Sigmoid colon (tissue), 6 donors: ENCODE measurements at regions not wholly inside any gene's neighbourhood (a gene's known extent, or its start where the extent isn't known, plus 50 kb on each side); places are given as distances from the start of the nearest gene placed in this dataset.

Experiments
- DNase-seq: peaks from one replicate; pipeline ENCODE4 v3.0.0-alpha.2; 2019
- H3K27ac ChIP-seq, 4 donors: fragments of 200-600 bp; sonication (generic); one replicate each; pipeline ENCODE4 v1.5.1; 2016 to 2019; ENCODE audit warnings: mild to moderate bottlenecking in 1 of 4
- H3K27me3 ChIP-seq, 3 donors: fragments of 200-600 bp; sonication (generic); one replicate each; pipeline ENCODE4 v1.5.1; 2019; ENCODE audit warnings: mild to moderate bottlenecking in 1 of 3
- H3K36me3 ChIP-seq, 4 donors: fragments of 200-600 bp; sonication (generic); one replicate each; pipeline ENCODE4 v1.5.1; 2016 to 2019
- H3K4me1 ChIP-seq, 4 donors: fragments of 200-600 bp; sonication (generic); one replicate each; pipeline ENCODE4 v1.5.1; 2017 to 2019
- H3K4me3 ChIP-seq, 4 donors: fragments of 200-600 bp; sonication (generic); one replicate each; pipeline ENCODE4 v1.5.1; 2017 to 2019; ENCODE audit warnings: mild to moderate bottlenecking in 2 of 4, moderate library complexity in 1 of 4
- H3K9me3 ChIP-seq, 4 donors: fragments of 200-600 bp in 3 of 4; sonication (generic) in 3 of 4; one replicate each; pipeline versions ENCODE4 v1.5.1 to v1.6.1; 2013 to 2019
- CTCF ChIP-seq, 4 experiments: fragments of 450-650 bp in 3 of 4; fragments of 200-600 bp in 1 of 4; IDR thresholded peaks; one replicate each; pipeline ENCODE4 v1.5.1; 2016 to 2019; ENCODE audit warnings: antibody characterized with exemption in 4 of 4, mild to moderate bottlenecking in 3 of 4, moderate library complexity in 2 of 4
- EP300 ChIP-seq, 4 donors: sonication (generic); formaldehyde crosslinking; IDR thresholded peaks; one replicate each; pipeline ENCODE4 v1.6.1; 2017; ENCODE audit warnings: antibody characterized with exemption in 4 of 4
- POLR2A ChIP-seq, 2 donors: fragments of 450-650 bp; IDR thresholded peaks; one replicate each; pipeline ENCODE4 v1.6.1; 2016; ENCODE audit warnings: antibody characterized with exemption in 2 of 2, mild to moderate bottlenecking in 2 of 2, moderate library complexity in 2 of 2
- POLR2AphosphoS5 ChIP-seq, 4 donors: sonication (generic); formaldehyde crosslinking; IDR thresholded peaks; one replicate each; pipeline ENCODE4 v1.6.1; 2017; ENCODE audit warnings: antibody characterized with exemption in 4 of 4
- WGBS, 2 donors: extraction: QIAGEN DNeasy Blood & Tissue Kit; methylation state at CpG; one replicate each; pipeline ENCODE4 v1.1.7; 2013; 5-methylcytosine and 5-hydroxymethylcytosine counted together
- intact Hi-C: fragments of 100-400 bp; cut with DNase I; formaldehyde crosslinking; loops from one replicate; pipeline ENCODE4 v1.15.1; 2023
- donor health status: healthy with polysubstance abuse.
- donor health status: healthy.

GRCh38 chr2:74067221-74067747 is 80.4 kb downstream of the BOLA3 start:
- Histone ChIP-seq H3K9me3 (no peaks in the 10 kb centered on the region), H3K4me3 (no peak overlapping the region), H3K27me3 (no peaks in the 10 kb centered on the region), H3K27ac (no peak overlapping the region), H3K36me3 (no peaks in the 10 kb centered on the region), H3K4me1 (peaks cover 0 to 11% (median 5%) of the 10 kb centered on the region in 4 donors)
- DNase-seq: no peak
- TF ChIP-seq EP300 (IDR thresholded peaks at IDR 0.05): no peak
- 92 to 95% methylated on average over 4 of the region's 4 CpGs for WGBS, 2 donors
- intact Hi-C loops: no loop called here

GRCh38 chr2:74070991-74071390 is 76.7 kb downstream of the BOLA3 start:
- no peak overlapping the region for H3K4me3 ChIP-seq
- no peak for TF ChIP-seq POLR2A (IDR thresholded peaks at IDR 0.05)
- TF ChIP-seq POLR2AphosphoS5 (IDR thresholded peaks at IDR 0.05): no peak
- H3K36me3 ChIP-seq: no peaks in the 10 kb centered on the region
- no peaks in the 10 kb centered on the region for H3K9me3 ChIP-seq
- intact Hi-C loops: no loop called here
- H3K4me1 ChIP-seq: peaks cover 0 to 11% (median 5%) of the 10 kb centered on the region in 4 donors
- DNase-seq: no peak
- WGBS, 2 donors: 90 to 95% methylated on average over 2 of the region's 2 CpGs
- H3K27me3 ChIP-seq: no peaks in the 10 kb centered on the region
- no peak overlapping the region for H3K27ac ChIP-seq

GRCh38 chr2:74071426-74071825 is 76.3 kb downstream of the BOLA3 start:
- 90% methylated on average over 4 of the region's 4 CpGs for WGBS, 2 donors
- H3K4me3 ChIP-seq: no peak overlapping the region
- TF ChIP-seq EP300 (IDR thresholded peaks at IDR 0.05): no peak
- no peak for TF ChIP-seq POLR2AphosphoS5 (IDR thresholded peaks at IDR 0.05)
- TF ChIP-seq POLR2A (IDR thresholded peaks at IDR 0.05): no peak
- TF ChIP-seq CTCF (IDR thresholded peaks at IDR 0.05): no peak

GRCh38 chr2:74072565-74072964 is 75.1 kb downstream of the BOLA3 start:
- no peaks in the 10 kb centered on the region for H3K27me3 ChIP-seq
- no peak for DNase-seq
- H3K4me1 ChIP-seq: no peaks in the 10 kb centered on the region
- H3K36me3 ChIP-seq: no peaks in the 10 kb centered on the region
- intact Hi-C loops: no loop called here
- 51 to 55% methylated on average over 1 of the region's 1 CpG for WGBS, 2 donors
- no peak for TF ChIP-seq EP300 (IDR thresholded peaks at IDR 0.05)
- TF ChIP-seq POLR2AphosphoS5 (IDR thresholded peaks at IDR 0.05): no peak
- TF ChIP-seq POLR2A (IDR thresholded peaks at IDR 0.05): no peak
- no peak for TF ChIP-seq CTCF (IDR thresholded peaks at IDR 0.05)
- no peak overlapping the region for H3K4me3 ChIP-seq
- H3K27ac ChIP-seq: no peak overlapping the region
- H3K9me3 ChIP-seq: no peaks in the 10 kb centered on the region

More at GRCh38 chr2:74071426-74071825, 76.3 kb downstream of the BOLA3 start:
- Histone ChIP-seq H3K36me3 (no peaks in the 10 kb centered on the region), H3K27me3 (no peaks in the 10 kb centered on the region), H3K27ac (no peak overlapping the region), H3K9me3 (no peaks in the 10 kb centered on the region), H3K4me1 (peaks cover 0 to 10% (median 5%) of the 10 kb centered on the region in 4 donors)
- no peak for DNase-seq
- intact Hi-C loops: no loop called here

GRCh38 chr2:74074487-74074886 is 73.2 kb downstream of the BOLA3 start:
- 85 to 86% methylated on average over 4 of the region's 4 CpGs for WGBS, 2 donors
- Histone ChIP-seq H3K27ac (no peak overlapping the region), H3K36me3 (no peaks in the 10 kb centered on the region), H3K9me3 (no peaks in the 10 kb centered on the region), H3K4me1 (peaks cover 0 to under 1% (median 0%) of the 10 kb centered on the region in 4 donors), H3K27me3 (no peaks in the 10 kb centered on the region), H3K4me3 (no peak overlapping the region)
- TF ChIP-seq POLR2AphosphoS5 (IDR thresholded peaks at IDR 0.05): no peak
- no peak for TF ChIP-seq CTCF (IDR thresholded peaks at IDR 0.05)
- no peak for TF ChIP-seq POLR2A (IDR thresholded peaks at IDR 0.05)
- TF ChIP-seq EP300 (IDR thresholded peaks at IDR 0.05): no peak
- intact Hi-C loops: no loop called here
- DNase-seq: no peak

DNA sequence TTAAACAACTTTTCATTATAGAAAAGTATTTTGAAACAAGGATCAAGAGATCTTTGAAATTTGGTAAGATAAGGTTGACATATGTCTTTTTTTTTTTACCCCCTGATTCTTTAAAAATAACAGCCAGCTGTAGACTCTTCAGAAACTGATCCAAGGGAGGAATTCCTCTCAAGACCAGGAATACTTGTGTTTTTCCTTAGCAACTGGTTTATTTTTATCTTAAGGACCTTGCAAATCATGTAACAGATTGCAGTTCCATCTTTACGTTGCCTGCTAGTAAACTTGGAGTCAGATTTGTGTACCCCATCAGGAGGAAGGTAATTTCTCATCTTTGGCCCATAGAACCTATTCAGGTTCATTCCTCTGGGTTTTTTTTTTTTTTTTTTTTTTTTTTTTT is 71.6 kb downstream of the BOLA3 start:
- TF ChIP-seq POLR2AphosphoS5 (IDR thresholded peaks at IDR 0.05) (no peak), EP300 (IDR thresholded peaks at IDR 0.05) (no peak), POLR2A (IDR thresholded peaks at IDR 0.05) (no peak), CTCF (IDR thresholded peaks at IDR 0.05) (no peak)
- H3K4me1 ChIP-seq: peaks cover 0 to 15% (median 4%) of the 10 kb centered on the region in 4 donors
- H3K27ac ChIP-seq: no peak overlapping the region
- peaks cover 0 to 3% (median 0%) of the 10 kb centered on the region in 4 donors for H3K36me3 ChIP-seq
- no peaks in the 10 kb centered on the region for H3K9me3 ChIP-seq
- 85% methylated on average over 1 of the region's 1 CpG for WGBS, 2 donors
- DNase-seq: no peak
- intact Hi-C loops: loop anchor here (5.0 kb wide), 1 partner anchor 69 kb away; no protein-coding TSS in a partner anchor
- no peaks in the 10 kb centered on the region for H3K27me3 ChIP-seq
- H3K4me3 ChIP-seq: no peak overlapping the region
